Central memory CD4-positive, alpha-beta T cell (primary cell): ENCODE measurements at regions not wholly inside any gene's neighbourhood (a gene's known extent, or its start where the extent isn't known, plus 50 kb on each side); places are given as distances from the start of the nearest gene placed in this dataset.
"Not testable (repeated sequence)": the region's sequence is repeated elsewhere in the genome, so short reads cannot be mapped to it uniquely, and the experiment has no call there.

Source experiments
- DNase-seq: peaks from one replicate; pipeline ENCODE4 v3.0.0; 2022

- DNase-seq: no peak
Observed at GRCh38 chr4:130901321-130901720, 1805.4 kb downstream of the C4orf33 start.

- DNase-seq: no peak
Observed at GRCh38 chr4:130922955-130923354, 1827.0 kb downstream of the C4orf33 start.

DNA sequence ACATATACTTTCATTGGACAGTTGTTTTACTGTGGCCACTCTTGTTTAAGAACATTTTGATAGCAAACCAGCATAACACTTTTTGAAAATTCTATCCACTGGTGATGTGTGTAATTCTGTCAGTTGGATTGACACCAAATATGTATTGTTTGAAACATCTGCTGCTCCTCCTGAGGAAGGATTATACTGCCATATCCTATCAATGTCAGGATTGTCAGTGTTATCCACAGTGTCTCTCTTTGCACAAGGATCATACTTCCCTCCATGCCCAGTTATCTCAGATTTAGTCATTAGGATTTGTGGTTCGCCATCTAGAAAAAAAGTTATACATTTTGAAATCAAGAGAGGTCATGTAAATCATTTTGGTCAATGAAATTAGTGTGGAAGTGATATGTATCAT, 1859.6 kb downstream of the C4orf33 start:
- no peak for DNase-seq

GRCh38 chr4:130985371-130985770, 1889.4 kb downstream of the C4orf33 start:
- no peak for DNase-seq

DNA sequence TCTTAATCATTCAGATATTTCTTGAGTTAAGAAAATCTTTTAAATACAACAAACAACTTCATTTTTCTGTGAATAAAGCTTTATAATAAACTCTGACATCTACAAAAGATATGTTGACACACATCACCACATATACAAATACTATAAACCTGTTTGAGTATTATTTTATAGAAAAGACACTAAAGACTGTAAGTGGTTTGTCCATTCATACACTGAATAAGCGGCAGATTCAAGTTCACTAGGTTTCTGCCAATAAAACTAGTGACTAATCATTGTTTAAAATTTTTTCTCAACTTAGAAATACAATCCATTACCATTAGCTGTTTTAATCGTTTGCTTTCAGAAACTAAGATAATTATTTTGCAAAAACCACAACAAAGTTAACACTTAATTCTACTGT, 1900.0 kb downstream of the C4orf33 start:
- no peak for DNase-seq

DNA sequence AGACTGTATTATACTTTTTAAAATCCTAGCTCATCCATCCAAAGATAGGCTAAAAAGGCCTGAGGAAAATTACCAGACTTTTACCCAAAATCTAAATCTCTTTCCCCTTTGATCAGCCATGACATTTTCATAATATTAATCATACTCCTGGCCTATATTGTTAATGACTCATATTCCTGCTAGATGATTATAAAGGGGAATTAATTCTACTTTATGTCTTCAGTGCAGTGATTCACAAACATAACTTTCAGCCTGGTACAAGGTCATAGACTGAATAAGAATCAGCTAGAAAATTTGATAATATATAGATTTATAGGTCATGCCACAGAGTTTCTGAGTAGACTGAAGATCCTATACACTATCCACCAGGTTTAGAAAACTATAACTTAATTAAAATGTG, 1905.4 kb downstream of the C4orf33 start:
- no peak for DNase-seq

DNA sequence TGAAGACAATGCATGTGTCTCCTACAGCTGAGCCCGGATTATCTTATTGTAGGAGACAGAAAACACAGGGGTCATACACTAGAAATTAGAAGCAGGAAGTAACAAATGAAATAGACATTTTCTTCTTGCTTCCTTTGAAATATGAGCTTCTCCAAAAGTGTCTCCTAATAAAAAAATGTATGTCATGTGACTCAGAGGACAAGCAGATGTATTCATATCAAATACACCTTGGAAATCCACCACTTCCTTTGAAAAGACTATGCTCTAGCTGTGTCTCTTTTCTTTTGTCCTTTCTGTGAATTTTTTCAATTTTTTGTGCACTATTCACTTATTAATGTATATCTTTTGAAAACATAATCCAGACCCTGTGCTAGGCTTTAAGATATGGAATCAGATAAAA, 1906.2 kb downstream of the C4orf33 start:
- DNase-seq: no peak

DNA sequence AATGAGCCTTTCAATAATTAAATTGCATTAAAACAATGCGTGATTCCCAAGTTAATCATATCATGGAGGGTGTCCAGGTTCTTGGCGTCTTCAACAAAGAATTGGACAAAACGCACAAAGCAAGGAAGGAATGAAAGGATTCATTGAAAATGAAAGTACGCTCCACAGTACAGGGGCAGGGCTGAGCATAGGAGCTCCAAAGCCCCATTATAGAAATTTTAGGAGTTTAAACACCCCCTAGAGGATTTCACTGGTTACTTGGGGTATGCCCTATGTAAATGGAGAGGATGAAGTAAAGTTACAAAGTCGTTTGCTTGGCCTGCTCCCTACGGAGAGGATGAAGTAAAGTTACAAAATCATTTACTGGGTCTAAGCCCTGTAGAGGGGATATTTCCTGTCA, 1910.4 kb downstream of the C4orf33 start:
- DNase-seq: no peak

GRCh38 chr4:131011961-131012360, 1916.0 kb downstream of the C4orf33 start:
- not testable (repeated sequence) for DNase-seq

- no peak for DNase-seq
Observed at GRCh38 chr4:131013226-131013625, 1917.3 kb downstream of the C4orf33 start.

- no peak for DNase-seq
Observed at GRCh38 chr4:131026771-131027170, 1930.8 kb downstream of the C4orf33 start.

- DNase-seq: no peak
Observed at GRCh38 chr4:131044368-131044767, 1948.4 kb downstream of the C4orf33 start.

GRCh38 chr4:131046821-131047220, 1950.9 kb downstream of the C4orf33 start:
- DNase-seq: no peak

DNA sequence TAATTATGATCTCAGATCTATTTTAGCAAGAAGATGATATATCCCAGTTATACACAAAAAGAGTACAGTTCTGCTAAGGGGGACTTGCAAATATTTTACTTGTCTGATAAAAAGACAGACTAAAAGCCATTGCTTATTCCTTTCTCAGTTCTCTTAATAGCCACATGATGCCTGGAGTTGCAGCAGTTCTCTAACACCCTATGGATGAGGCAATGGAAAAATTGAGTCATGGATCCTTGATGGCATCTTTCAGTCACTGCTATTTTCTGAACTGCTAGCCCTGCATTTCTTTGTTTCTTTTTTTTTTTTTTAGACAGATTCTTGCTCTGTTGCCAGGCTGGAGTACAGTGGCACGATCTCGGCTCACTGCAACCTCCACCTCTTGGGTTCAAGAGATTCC, 1956.7 kb downstream of the C4orf33 start:
- DNase-seq: no peak

GRCh38 chr4:131054489-131055019, 1958.6 kb downstream of the C4orf33 start:
- no peak for DNase-seq

DNA sequence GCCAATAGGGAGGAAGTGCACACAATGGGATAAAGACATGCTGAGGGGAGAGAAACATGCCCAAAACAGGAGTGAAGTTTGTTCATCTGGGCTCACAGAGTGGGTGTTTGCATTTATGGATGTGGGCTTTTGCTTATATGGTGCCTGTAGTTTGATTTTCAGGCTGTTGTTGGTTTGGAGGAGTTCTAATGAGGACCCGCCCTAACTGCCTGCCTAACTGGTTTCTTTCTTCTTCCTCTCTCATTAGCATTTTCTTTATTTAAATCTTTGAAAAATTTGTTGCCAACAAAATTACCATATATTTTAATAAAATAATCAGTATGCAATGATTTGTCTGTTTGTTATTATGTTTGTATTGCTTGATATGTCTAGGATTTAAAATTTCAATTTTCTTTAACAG, 1965.8 kb downstream of the C4orf33 start:
- no peak for DNase-seq

DNA sequence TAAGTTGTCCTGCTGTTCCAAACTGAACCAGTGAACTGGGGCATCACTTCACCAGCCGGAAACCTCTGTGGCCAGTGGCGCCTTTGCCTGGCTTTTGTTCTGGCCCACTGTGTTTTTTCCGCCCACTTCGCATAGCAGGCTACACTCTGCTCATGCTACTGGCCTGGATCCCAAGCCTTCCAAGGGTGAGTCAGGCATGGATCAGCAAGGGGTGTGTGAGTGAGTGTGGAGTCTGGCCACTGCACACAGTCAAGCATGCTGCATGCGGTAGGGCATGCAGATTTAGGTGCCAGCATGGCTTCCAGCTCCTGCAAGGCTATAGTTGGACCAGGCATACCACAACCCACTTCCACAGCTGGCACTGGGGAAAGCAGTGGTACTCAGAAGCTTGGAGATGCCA, 1967.9 kb downstream of the C4orf33 start:
- no peak for DNase-seq

DNA sequence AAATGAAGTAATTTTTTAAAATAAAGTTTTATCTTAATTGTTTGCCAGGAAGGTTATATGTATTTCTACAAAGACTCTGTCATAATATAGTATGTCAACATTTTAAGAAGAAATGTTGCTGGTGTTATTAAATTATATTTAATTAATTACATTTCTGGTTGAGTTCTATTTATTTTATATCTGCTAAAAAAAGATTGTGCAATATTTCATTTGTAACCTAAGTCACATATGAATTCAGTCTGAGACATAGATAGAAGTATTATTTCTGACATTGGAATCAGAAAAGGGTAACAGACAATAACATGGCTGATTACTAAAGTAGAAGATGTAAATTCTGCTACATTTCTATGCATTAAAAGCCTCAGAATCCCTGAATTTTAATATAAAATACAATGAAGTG, 1985.1 kb downstream of the C4orf33 start:
- DNase-seq: no peak

DNA sequence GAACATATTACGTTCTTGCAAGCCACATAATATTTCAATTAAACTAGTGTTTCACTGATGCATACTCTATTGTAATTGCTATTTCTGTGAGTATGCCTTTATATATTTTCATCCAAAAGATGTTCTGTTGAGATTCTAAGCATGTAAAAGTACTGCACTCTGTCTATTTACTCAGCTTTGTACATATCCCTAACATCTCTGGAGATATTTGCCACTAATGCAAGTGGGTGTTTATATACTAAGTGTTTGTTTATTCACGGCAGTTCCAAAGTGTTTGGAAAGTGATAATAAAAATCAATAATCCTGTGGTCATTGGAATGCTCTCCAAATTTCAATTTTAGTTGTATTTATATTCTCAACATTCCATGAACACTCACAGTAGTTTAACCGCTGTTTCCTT, 1989.0 kb downstream of the C4orf33 start:
- DNase-seq: no peak

GRCh38 chr4:131091896-131092295, 1995.9 kb downstream of the C4orf33 start:
- no peak for DNase-seq

DNA sequence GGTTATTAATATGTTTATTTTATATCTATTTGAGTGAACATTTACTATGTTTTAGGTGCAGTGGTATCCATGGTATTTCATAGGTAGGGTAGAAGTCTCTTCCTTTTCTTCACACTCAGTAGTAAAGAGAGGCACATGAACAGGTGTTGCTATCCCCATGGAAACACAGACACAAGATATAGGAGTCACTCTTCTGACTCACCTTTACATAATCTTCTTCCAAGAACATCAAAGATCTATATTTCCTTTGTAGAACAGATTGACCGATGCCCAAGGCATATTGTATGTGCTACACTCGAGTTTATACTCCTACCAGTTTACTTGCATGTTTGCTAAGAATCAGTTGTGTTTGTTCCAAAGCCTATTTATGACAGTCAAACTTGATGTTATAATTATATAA, 1997.4 kb downstream of the C4orf33 start:
- DNase-seq: no peak

- no peak for DNase-seq
Observed at GRCh38 chr4:131098976-131099375, 2003.0 kb downstream of the C4orf33 start.

DNA sequence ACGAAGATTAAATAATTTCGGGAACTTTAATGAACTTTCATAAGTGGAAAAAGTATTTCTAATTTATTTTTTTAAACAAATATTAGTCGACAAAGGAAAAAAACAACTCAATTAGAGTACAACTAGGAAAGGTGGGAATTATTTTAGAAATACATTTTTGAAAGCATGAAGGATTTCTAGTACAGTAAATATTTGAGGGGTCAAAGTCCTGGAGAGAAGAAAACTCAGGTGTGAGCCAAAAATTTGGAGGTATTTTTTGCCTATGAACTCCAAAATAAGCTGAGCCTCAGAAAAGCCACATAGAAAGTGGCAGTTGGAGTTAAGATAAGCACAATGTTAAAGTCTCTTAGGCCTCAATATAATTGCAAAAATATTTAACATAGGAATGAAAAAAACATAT, 2017.3 kb downstream of the C4orf33 start:
- DNase-seq: no peak

- no peak for DNase-seq
Observed at GRCh38 chr4:131113704-131114103, 2017.8 kb downstream of the C4orf33 start.

DNA sequence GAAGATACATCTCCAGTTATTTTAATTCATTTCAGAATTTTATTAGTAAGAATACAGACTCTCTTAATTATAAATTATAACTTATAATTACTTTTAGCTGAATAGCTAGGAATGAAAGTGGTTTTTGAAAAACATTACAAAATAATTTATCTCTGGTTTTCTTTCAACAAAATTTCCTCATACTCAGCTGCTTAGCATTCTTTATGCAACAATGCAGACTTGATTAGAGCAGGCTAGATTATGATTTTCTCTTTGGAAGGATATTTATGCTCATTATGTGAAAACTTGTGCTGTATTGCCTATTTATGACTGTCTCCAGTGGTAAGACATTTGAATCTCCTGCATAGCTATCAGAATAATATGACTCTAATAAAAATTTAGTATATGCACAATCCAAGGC, 2023.7 kb downstream of the C4orf33 start:
- no peak for DNase-seq

DNA sequence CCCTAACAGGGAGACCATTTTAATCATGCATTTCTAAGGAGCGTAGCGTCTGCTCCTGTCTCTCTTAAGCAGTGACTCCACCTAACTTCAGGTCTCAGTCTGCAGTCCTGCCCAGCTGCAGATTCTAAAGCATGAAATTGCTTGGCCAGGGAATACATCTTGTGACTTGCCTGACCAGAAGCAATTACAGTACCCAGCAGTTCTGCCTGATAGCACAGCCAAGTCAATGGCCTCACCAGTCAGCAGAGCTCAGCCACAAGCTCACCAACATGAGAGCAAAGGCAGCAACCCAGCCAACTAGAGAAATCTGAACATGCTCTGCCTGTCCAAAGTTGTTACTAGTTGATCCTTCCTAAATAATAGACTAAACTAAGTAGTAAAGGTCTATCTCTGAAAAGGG, 2011.9 kb upstream of the PCDH10 start:
- DNase-seq: no peak
